SKM-1 treated with dmso at 0.1 percent for 144 hours (cell line): ENCODE measurements at regions not wholly inside any gene's neighbourhood (a gene's known extent, or its start where the extent isn't known, plus 50 kb on each side); places are given as distances from the start of the nearest gene placed in this dataset.
A peak's percentile ranks its signal among the peaks of the same experiment; 100 is the strongest.
"Not testable (repeated sequence)": the region's sequence is repeated elsewhere in the genome, so short reads cannot be mapped to it uniquely, and the experiment has no call there.

ENCODE experiments used
- DNase-seq: peaks from one replicate; lab custom pipeline; 2025; ENCODE audit not compliant: unreplicated experiment; lab: John Stamatoyannopoulos, UW

- peak; percentile 3 for DNase-seq
These were observed 155.8 kb upstream of the KLF7 start for GRCh38 chr2:207321514-207321913.

- no peak for DNase-seq
These were observed 158.3 kb upstream of the KLF7 start for GRCh38 chr2:207324001-207324400.

- no peak for DNase-seq
These were observed 161.8 kb upstream of the KLF7 start for GRCh38 chr2:207327513-207327912.

GRCh38 chr2:207328944-207329386 lies 163.2 kb upstream of the KLF7 start:
- DNase-seq = no peak

- no peak for DNase-seq
These were observed 165.2 kb upstream of the KLF7 start for GRCh38 chr2:207330912-207331311.

DNA sequence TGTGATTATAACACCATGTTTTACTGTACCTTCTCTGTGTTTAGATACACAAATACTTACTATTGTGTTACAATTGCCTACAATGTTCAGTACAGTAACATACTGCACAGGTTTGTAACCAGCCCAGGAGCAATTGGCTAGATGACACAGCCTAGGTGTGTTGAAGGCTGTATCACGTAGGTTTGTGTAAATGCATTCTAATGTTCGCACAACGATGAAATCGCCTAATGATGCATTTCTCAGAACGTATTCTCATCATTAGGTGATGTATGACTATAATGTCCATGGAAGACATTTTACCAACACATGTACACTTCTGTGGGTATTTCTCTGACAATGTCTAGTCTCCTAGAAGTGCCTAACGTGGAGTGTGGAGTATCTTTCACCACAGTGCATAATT lies 165.9 kb upstream of the KLF7 start:
- DNase-seq = no peak

GRCh38 chr2:207332480-207333212 lies 166.9 kb upstream of the KLF7 start:
- peak; percentile 10 for DNase-seq

GRCh38 chr2:207333599-207334300 lies 168.0 kb upstream of the KLF7 start:
- DNase-seq = no peak

DNA sequence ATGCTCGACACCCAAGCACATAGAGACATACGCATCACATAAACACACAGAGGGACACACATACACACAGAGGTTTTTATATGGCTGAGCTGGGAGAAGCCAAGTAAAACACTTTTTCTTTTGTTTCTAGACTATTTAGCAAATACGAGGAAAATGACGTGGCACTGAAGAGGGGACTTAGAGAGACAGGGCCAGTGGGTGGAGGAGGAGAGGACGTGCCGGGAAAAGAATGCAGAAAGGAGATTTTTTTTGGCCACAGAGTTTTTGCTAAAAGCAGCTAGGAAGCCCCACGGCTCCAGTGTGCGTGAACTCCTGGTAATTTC lies 168.5 kb upstream of the KLF7 start:
- DNase-seq = no peak

DNA sequence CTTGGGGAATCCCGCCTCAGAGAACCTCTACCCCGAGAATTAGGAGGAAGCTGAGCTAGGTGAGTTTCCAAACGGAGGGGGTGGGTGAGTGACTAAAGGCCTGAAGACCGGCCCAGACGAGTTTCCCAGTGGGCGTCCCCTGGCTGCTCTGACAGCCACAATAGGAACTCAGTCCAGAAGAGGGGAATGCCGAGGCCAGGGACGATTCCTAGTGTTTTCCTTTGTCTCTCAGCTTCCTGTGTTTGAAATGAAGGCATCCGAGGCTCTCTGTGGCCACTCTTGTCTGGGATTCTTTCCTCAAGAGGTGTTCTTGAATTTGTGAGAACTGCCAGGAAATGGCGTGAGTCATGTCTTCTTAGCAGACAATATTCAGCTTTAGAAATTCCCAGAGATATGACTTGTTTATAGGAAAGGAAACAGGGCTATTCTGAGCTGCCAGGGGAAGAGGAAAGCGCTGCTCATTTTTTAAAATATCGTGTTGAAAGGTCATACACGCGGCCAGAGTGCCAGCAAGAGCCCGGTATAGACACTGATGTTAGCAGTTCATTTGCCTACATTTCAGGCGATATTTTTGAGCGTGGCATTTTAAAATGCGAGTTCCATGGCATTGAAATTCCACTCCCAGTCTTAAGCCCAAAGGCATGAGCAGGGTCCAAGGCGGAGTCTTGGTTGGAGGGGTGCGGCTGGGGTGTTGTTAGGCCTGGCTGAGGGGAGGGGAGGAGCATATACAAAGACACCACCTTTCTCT lies 169.1 kb upstream of the KLF7 start:
- no peak for DNase-seq

- no peak for DNase-seq
These were observed 171.8 kb upstream of the KLF7 start for GRCh38 chr2:207337234-207338219.

GRCh38 chr2:207338220-207338607 lies 172.5 kb upstream of the KLF7 start:
- no peak for DNase-seq

- DNase-seq = no peak
These were observed 172.9 kb upstream of the KLF7 start for GRCh38 chr2:207338610-207339009.

DNA sequence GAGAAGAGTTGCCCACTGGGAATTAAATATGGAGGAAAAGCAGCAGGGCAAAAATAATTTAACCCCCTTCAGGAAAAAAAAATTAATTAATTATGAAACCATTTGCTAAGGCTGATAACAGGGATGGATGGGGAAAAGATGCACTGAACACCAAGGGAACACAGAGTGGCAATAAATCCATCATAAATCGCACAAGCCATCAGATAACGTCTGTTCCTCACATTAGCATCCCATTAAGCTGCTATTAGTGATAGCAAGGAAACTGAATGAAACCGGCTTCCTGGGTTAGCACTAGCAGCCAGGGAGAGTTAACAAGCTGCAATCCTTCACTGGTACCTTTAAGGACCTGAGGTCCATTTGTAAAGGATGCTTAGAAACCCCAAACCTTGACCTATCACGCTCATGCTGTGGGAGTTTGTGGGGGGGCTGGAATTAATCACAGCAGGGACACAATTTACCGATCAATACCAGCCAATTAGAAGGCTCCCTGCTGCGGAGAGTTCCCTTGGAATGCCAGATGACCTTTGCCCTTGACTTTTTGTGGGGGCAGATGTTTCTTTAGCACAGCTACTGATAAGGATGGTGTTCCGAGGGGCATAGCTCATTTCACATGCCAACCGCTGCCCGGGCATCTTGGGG lies 175.5 kb upstream of the KLF7 start:
- no peak for DNase-seq

DNA sequence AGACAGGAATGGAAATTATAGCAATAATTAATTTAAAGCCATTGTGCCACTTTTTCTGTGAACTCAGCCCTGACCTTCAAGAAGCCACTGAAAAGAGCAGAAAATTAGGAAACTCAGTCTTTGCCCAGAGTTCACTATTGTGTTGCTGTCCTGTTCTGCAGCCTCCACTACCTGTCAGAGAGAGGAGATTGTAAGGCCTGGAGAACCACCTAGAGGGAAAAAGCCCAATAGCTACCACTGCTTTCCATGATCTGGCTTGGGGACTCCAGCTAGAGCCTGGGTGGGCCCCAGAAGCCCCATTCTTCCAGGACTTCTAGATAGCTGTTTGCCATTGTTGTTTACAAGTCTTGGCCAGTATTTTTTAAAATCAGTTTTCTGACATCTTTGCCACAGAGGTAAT lies 176.1 kb upstream of the KLF7 start:
- no peak for DNase-seq

DNA sequence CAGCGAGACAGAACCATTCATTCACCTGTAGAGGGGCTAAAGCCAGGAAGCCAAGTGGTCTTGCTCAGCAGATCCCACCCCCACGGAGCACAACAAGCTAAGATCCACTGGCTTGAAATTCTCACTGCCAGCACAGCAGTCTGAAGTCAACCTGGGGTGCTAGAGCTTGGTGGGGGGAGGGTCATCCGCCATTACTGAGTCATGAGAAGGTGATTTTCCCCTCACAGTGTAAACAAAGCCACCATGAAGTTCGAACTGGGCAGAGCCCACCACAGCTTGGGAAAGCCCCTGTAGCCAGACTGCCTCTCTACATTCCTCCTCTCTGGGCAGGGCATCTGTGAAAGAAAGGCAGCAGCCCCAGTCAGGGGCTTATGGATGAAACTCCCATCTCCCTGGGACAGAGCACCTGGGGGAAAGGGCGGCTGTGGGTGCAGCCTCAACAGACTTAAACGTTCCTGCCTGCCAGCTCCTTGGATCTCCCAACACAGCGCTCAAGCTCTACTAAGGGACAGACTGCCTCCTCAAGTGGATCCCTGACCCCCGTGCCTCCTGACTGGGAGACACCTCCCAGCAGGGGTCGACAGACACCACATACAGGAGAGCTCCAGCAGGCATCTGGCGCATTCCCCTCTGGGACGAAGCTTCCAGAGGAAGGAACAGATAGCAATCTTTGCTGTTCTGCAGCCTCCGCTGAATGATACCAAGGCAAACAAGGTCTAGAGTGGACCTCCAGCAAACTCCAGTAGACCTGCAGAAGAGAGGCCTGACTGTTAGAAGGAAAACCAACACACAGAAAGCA lies 179.0 kb upstream of the KLF7 start:
- not testable (repeated sequence) for DNase-seq

- no peak for DNase-seq
These were observed 178.6 kb upstream of the CREB1 start for GRCh38 chr2:207351171-207351570.

GRCh38 chr2:207352978-207353671 lies 176.6 kb upstream of the CREB1 start:
- DNase-seq = no peak

DNA sequence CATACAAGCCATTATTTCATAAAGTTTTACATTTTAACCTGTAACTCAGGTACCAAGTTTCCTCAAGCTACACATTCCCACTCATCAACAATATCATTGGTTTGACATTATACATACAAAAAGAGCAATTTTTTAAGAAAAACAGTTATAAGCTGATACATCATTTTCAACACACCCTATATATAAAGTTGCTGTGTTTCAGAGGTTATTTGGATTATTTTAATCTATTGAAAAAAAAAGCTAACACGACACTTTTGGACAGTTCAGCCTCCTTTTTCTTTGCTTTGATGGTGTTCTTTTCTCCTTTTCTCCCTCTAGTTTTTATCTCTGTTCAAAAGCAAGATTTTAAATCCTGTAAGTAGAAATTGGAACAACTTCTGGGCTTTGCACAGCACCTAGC lies 175.9 kb upstream of the CREB1 start:
- no peak for DNase-seq
